ENCODE measurements at regions not wholly inside any gene's neighbourhood (a gene's known extent, or its start where the extent isn't known, plus 50 kb on each side); places are given as distances from the start of the nearest gene placed in this dataset.
A peak's percentile ranks its signal among the peaks of the same experiment; 100 is the strongest.
"Not testable (repeated sequence)": the region's sequence is repeated elsewhere in the genome, so short reads cannot be mapped to it uniquely, and the experiment has no call there.

DNA sequence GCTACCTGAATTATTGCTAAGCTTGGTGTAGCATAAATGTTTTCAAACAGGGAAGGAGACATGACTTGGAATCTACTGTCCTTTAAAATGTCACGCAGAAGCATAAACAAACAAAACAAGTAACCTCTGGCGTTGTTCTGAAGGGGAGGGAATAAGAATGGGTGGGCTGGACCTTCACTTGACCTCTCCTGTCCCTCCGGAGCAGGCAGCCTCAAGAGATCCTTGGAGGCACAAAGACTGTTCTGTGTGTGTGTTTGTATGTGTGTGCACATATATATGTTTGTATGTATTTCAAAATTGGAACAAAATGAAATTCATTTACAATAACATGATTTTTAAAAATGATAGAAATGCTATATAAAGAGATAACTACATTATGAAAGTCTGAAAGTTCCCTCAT is 91.3 kb upstream of the DCLK2 start:
- DNase-seq (ENCODE audit: low spot score), result no peak

DNA sequence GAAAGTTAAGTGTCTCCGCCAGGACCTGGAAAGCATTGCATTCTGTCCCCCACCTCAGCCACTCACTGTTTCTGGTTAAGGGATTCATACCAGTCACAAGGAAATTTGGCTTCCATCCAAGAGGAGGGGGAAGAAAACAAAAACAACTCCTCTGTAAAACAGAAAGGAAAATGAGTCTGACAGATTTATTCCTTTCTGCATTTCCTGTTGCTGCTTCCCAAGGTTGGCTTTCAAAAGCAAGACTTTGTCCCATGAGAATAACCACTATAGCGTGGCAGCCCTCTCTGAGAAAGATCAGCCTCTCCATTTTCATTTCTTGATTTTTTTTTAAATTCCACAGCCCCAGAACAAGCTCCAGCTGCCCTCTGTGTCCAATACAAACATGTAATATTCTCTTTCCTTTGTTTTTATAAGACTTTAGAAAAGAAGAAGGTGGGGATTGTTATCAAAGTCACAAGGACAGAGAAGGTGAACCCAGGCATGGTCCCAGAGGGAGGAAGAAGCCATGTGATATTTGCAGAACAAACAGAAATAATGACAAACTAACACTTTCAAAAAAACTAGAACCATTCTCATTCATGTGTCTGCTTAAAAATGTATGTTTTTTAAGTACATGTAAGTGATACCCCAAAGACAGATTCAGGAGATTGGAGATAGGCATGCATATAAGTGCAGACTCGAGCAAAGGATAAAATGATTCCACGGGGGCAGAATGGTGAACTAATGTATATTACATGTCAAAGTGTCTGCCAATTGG is 90.7 kb upstream of the DCLK2 start:
- DNase-seq (ENCODE audit: low spot score), result no peak

DNA sequence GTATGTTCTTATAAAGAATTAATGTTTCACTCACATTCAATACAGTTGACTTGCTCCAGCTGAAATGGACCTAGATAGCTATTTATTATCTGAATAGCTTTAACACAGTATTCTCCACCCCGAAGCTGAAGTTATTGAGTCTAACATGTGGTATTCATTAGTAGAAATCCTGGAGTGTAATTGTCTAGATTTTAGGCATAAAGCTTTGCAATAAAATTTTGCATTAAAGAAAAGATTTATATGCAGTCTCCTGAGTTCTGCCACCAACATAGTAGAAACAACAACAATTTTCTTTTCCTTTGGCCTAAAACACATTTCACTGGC is 90.2 kb upstream of the DCLK2 start:
- no peak for DNase-seq (ENCODE audit: low spot score)

DNA sequence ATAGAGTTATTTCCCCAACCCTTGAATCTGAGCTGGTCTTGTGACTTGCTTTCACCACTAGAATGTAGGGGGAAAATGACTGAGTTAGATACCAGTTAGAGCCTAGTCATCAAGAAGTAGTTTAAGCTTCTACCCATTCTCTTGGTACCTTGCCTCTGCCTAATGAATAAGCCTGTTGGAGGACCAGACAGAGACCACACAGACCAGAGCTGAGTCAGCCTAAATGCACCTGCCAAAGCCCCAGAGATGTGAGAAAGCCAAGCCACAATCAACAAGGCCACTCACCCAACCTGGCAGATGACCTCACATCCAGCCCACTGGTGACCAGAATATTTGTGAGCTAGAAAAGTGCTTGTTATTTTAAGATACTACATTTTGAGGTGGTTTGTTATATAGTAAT is 85.2 kb upstream of the DCLK2 start:
- DNase-seq (ENCODE audit: low spot score), result no peak

DNA sequence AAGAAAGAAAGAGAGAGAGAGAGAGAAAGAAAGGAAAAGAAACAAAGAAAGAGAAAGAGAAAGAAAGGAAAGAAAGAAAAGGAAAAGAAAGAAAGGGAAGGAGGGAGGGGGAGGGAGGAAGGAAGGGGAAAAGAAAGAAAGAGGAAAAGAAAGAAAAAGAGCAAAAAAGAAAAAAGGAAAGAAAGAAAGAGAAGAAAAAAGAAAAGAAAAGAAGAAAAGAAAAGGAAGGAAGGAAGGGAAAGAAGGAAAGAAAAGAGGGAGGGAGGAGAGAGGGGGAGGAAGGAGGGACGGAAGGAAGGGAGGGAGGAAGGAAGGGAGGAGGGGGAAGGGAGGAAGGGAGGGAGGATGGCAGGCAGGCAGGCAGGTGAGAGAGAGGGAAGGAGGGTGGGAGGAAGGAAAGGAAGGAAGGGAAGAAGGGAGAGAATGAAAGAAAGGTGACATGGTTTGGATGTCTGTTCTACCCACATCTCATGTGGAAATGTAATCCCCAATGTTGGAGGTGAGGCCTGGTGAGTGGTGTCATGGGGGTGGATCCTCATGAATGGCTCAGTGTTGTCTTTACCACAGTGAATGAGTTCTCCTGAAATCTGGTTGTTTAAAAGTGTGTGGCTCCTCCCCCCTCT is 83.0 kb upstream of the DCLK2 start:
- DNase-seq (ENCODE audit: low spot score), result no peak

DNA sequence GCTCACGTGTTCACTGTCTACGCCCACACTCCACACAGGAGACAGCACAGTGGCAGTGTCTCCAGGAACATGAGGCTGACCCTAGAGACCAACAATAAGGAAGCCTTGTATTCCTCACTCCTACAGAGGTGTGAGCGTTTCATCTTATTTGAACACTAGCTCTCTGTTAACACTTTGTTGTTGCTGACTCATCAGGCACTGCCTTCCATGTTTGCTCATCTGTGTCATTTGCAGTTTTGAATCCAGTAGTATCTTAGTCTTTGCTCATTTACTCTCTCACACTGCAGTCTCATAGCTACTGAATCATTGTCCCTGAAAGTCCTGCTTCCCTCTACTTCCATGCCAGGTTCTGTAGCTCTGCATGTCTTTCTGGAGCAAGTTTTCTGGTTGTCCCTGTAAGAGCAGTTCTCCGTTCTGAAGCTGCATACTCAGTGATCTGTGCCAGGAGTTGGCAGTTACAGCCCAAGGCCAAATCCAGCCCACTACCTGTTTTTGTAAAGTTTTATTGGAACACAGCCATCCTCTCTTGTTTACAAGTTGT is 80.3 kb upstream of the DCLK2 start:
- peak; percentile 27 for DNase-seq (ENCODE audit: low spot score)

DNA sequence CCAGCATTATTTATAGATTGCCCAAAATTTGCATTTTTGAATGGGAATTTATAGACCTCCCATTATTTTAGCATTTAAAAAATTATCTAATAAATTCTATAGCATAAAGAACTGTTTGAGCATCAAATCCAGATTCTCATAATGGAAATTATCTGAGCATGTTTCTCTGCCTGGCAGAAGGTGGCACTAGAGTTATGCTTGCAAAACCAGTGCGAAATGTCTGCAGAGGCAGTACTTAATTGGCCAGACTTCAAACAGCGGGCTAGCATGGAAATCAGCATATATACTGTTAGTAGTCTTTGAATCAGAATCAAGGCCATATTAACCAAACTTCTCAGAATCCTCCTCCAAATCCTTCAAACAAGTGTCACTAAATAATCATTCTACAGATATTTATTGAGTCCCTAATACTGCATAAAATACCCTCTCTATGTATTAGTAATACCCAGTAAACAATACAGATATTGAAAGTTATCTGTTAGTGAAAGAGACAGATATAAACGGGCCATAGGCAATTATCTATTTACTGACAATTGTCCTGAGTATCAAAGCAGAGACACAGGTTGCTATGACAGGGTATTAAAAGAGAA is 78.7 kb upstream of the DCLK2 start:
- peak; percentile 88 for DNase-seq (ENCODE audit: low spot score)

DNA sequence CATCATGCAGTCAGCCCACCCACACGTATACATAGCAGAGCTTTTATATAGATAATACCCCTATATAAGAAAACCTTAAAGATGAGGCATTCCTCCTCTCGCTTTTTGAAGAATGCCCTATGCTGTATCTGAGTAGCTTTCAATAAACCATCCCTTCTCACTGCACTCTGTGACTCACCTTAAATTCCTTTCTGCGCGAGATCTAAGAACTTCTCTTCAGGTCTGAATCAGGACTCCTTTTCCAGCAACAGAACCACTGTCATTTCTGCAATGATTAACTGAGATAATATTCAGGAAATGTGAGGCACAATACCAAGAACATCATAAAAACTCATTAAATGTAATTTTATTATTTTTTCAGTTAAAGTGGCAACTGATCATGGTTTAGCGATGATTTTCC is 76.4 kb upstream of the DCLK2 start:
- no peak for DNase-seq (ENCODE audit: low spot score)

DNA sequence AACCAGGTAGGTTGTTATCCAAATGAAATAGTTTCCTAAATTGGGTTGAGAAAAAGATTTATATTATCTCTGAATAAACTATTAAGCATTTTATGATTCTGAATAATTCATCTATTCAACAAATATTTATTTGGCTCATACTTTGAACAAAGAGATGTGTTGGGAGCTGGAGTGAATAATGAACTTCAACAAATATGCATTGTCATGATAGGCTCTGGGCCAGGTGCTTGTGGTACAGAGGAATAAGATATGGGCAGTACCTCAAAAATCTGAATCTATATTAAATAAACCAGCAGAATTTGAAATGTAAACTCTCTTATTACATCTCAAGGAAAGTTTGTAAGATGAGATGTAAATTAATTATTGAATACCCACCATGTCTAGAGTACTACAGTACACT is 75.7 kb upstream of the DCLK2 start:
- no peak for DNase-seq (ENCODE audit: low spot score)

DNA sequence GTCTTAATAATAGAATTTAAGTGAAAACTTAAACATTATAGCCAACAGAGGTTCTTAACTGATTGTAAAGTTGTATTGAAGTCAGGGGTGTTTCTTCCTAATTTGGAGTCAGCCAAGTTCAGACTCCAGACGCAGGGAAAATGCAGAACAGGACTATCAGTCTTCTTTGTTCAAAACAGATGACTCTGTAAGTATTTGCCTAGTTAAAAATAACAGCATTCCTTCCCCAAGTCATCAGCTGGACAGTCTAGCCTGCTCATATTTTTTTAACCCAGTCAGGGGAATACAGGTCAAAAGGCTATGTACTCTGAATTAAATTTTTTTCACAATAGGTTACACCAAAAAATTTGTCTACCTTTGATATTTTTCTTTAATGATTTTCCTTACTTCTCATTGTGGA is 73.8 kb upstream of the DCLK2 start:
- DNase-seq (ENCODE audit: low spot score), result no peak

DNA sequence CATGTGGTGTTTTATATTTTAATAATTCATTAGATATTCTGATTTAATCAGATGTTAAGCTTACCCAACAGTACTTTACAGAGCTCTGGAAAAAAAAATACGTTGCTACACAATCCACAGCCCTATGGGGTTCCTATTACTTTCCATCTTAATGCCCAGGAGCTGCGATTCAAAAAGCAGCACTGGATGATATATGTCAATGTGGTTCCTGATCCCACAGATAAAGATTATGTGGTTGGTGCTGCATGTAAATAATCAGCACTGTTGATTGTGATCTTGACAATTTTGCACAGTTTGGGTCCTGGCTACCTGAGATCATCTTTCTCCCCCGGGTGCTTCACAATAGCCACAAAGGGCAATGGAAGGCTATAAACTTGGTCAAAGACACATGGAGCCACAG is 72.7 kb upstream of the DCLK2 start:
- no peak for DNase-seq (ENCODE audit: low spot score)

DNA sequence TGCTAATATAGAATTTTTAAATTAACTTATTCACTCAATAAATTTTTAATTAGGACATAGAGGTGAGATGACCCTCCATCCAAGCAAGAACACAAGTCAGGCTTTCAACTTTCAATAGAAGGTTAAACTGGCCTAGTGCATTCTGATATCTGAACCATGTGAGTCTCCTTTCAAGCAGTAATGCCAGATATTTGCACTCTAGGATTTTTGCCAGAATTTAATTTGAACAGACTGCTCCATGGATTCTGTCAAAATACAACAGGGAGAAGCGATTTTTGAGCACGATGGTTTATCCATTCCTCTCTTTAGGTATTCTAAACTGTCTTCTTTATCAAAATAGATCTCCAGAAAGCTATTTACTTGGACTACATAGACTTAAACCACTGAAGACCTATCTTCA is 72.0 kb upstream of the DCLK2 start:
- no peak for DNase-seq (ENCODE audit: low spot score)

DNA sequence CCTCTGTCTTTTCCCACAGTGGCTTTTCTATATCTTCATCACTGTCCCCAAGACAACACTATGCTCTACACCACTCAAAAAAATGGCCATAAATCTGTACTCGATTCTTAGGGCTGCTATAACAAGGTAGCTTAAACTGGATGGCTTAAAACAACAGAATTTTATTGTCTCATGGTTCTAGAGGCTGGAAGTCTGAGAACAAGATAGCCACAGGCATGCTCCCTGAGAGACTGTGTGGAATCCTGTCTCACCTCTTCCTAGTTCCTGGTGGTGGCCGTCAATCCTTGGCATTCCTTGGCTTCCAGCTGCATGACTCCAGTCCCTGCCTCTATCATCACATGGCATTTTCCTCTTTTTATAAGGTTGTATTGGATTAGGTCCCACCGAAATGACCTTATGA is 70.7 kb upstream of the DCLK2 start:
- DNase-seq (ENCODE audit: low spot score), result no peak

DNA sequence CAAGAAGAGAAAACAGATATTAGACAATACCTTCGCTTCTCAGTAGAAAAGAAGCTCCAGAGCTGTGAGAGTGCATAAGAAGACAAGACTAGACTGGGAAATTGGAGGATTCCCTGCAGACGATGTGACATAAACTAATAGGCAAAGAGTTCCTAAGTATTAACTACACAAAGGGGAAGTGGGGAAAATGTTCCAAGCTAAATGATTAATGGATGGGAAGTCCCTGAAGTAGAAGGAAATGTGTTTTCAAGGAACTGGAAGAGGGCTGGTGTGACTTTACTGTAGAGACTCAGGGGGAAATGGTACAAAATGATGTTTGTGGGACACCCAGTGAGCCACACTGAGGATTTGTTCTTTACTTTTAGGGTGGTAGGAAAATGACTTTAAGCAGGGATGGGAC is 69.7 kb upstream of the DCLK2 start:
- no peak for DNase-seq (ENCODE audit: low spot score)

DNA sequence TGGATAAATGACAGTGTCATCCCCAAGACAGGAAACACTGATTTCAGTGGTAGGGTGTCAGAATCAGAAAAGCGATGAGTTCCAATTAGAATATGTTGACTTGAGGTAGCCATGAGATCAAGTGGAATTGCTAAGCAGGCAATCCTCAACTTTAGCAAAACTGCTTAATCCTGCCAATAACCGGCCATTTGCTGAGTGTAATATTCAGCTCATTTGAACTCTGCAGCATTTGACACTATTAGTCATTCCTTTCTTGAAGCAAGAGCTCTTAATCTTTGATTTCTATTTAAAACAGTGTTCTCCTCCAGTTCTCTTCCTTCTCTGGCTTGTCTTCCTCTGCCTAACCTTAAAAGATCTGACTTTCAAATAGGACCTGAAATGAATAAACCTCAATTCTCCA is 68.7 kb upstream of the DCLK2 start:
- no peak for DNase-seq (ENCODE audit: low spot score)

DNA sequence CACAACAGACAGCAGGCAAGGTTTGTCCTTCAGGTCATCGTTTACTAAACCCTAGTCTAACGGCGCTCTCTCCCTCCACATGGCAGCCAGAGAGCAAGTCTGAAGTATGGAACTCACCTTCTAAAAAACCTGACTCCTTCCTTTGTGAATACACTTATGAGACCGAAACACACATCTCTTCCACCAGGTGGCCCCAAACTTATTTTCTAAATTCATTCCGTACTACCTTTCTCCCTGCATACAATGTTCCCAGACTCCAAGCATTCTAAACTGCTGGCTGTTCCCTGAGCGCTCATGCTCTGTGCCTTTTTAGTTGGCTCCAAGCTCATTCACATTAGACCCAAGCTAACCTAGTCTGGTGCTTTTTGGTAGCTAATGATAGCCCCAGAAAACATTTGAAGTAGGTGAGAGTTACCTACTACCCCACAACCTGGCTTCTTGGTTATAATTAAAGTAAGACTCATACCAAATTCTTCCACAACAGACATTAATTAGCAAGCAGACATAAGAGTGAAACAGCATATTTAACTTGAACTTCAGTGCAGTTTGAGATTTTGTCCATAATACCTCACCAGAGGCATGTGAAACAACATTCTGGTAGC is 67.6 kb upstream of the DCLK2 start:
- DNase-seq (ENCODE audit: low spot score), result peak; percentile 68

DNA sequence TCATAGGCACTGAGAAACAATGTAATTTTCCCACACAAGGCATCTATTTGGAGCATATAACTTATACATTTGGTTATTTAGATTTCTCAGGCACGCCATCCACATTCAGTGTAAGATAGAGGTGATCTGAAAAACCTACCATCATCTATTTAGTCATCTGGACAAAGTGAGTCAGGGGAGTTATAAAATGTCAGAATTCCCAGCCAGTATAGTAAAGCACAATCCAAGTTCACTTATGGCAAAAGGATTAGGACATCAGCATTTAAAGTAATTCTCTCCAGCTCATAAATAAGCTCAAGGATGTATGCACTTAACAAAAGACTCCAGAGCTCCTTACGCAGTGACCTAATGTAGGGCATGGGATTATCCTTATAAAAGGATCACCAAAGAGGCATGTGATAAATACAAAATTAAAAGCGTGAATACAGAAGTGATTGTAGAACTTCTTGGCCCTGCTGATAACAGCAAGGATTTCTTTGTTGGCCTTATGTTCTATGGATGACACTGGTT is 65.3 kb upstream of the DCLK2 start:
- DNase-seq (ENCODE audit: low spot score), result no peak

DNA sequence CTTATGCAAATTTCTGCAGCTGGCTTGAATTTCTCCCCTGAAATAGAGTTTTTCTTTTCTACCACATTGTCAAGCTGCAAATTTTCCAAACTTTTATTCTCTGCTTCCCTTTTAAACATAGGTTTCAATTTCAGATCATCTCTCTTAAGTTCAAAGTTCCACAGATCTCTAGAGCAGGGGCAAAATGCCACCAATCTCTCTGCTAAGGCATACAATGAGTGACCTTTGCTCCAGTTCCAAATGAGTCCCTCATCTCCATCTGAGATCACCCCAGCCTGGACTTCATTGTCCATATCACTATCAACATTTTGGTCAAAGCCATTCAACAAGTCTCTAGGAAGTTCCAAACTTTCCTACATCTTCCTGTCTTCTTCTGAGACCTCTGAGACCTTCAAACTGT is 62.3 kb upstream of the DCLK2 start:
- DNase-seq (ENCODE audit: low spot score), result not testable (repeated sequence)

DNA sequence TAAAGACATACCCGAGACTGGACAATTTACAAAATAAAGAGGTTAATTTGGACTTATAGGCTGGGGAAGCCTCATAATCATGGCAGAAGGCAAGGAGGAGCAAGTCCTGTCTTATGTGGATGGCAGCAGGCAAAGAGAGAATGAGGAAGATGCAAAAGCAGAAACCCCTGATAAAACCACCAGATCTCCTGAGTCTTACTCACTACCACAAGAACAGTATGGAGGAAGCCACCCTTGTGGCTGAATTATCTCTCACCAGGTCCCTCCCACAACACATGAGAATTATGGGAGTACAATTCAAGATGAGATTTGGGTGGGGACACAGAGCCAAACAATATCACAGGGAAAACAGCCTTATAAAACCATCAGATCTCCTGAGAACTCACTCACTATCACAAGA is 61.6 kb upstream of the DCLK2 start:
- not testable (repeated sequence) for DNase-seq (ENCODE audit: low spot score)

DNA sequence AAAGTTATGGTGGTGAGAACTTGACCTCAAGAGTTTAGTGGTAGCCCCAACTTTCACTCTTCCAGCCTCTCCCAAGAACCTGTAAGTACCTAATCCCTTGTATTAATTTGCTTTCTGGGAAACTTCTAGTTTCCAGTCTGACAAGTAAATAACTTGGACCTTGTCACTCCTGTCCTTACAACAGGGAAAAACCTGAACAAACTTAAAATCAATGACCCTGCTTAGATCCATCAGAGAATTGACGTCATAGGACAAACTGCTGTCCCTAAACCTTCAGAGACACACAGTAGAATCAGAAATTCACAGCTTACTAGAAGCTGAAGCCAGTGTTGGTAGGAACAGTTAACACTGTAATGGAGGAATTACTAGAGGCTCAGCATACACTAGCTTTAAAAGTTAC is 60.0 kb upstream of the DCLK2 start:
- DNase-seq (ENCODE audit: low spot score), result no peak

DNA sequence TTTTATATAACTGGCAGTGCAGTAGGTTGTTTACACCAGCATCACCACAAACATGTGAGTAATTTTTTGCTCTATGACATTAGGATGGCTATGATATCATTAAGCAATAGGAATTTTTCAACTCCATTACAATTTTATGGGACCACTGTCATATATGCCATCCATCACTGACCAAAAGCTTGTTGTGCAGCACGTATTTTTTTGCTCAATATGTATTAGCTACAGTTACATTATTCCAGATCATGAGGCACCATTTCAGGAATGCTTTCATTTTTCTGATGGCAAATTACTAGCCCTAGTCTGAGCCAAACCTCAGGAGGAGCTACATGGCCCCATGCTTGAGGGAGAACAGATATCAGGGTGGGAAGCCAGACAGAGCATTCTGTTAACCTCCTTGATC is 56.8 kb upstream of the DCLK2 start:
- DNase-seq (ENCODE audit: low spot score), result no peak

DNA sequence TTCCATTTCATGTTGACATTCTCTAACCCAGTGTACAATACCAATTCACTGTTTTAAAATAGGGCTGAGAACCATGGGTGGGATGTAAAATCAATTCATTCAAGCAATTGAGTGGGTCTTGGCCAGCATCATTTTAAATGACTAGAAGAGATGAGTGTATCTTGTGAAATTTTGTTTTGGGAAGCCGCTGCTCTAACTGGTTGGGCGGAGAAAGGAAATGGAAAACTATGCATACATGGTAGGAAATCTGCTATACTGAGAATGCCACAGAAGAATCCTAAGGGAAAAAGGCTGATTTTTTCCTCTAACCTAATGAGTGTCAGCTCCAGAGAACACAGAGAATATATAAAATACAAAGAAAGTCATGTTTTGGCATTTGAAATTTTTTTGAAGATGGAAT is 54.8 kb upstream of the DCLK2 start:
- no peak for DNase-seq (ENCODE audit: low spot score)

DNA sequence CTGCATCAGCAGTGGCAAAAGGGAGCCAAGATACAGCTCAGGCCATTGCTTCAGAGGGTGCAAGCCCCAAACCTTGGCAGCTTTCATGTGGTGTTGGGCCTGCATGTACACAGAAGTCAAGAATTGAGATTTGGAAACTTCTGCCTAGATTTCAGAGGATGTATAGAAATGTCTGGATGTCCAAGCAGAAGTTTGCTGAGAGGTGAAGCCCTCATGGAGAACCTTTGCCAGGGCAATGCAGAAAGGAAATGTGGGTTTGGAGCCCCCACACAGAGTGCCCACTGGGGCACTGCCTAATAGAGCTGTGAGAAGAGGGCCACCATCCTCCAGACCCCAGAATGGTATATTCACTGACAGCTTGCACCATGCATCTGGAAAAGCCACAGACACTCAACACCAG is 51.3 kb upstream of the DCLK2 start:
- DNase-seq (ENCODE audit: low spot score), result not testable (repeated sequence)
